IMR-90 (cell line): ENCODE measurements at regions not wholly inside any gene's neighbourhood (a gene's known extent, or its start where the extent isn't known, plus 50 kb on each side); places are given as distances from the start of the nearest gene placed in this dataset.

Experiments used
- ATAC-seq: fragments of 200-7000 bp; cut with Tn5 transposase; 2 replicates; pipeline ENCODE4 v1.9.1; 2020; ENCODE audit warnings: low read depth, mild to moderate bottlenecking, moderate library complexity
- BruUV-seq: library from RNA; stranded (reverse); fragments of 400-500 nt; replicated peaks from 2 replicates; lab custom pipeline; 2021; lab: Mats Ljungman, UMichigan
- CTCF ChIA-PET: fragments of 300-600 bp; formaldehyde crosslinking; extraction: SDS; loops from one replicate; lab custom pipeline; 2021; ENCODE audit warnings: antibody characterized with exemption; lab: Yijun Ruan, JAX
- POLR2A ChIA-PET: fragments of 300-600 bp; sonication (Branson Sonifier 250); formaldehyde crosslinking; loops from one replicate; lab custom pipeline; 2022; ENCODE audit warnings: antibody characterized with exemption; ENCODE audit not compliant: unreplicated experiment; lab: Charles Lee
- DNase-seq: peaks from one replicate; pipeline ENCODE4 v3.0.0; 2013
- H2AFZ ChIP-seq: replicated peaks from 2 replicates; pipeline ENCODE3; 2013; ENCODE audit warnings: low read length, mild to moderate bottlenecking; ENCODE audit not compliant: poor library complexity
- H2AK5ac ChIP-seq: 2 replicates; pipeline ENCODE4 v1.6.1; 2013; ENCODE audit warnings: low read depth, low read length, inconsistent platforms
- H2AK9ac ChIP-seq: replicated peaks from 2 replicates; pipeline ENCODE3; 2013; ENCODE audit warnings: mild to moderate bottlenecking, low read depth, low read length, moderate library complexity; ENCODE audit not compliant: poor library complexity
- H2BK120ac ChIP-seq: 2 replicates; pipeline ENCODE4 v1.6.1; 2013; ENCODE audit warnings: low read depth, low read length, inconsistent platforms
- H2BK15ac ChIP-seq: 3 replicates; pipeline ENCODE4 v1.6.1; 2013; ENCODE audit warnings: low read depth, low read length, inconsistent platforms
- H2BK20ac ChIP-seq: 2 replicates; pipeline ENCODE4 v1.6.1; 2013; ENCODE audit warnings: low read depth, mild to moderate bottlenecking, inconsistent platforms, low read length, moderate library complexity
- H2BK5ac ChIP-seq: 2 replicates; pipeline ENCODE4 v1.6.1; 2013; ENCODE audit warnings: mild to moderate bottlenecking, low read depth, low read length, inconsistent platforms; ENCODE audit not compliant: poor library complexity, severe bottlenecking
- H3K14ac ChIP-seq: replicated peaks from 2 replicates; pipeline ENCODE4 v1.6.1; 2013; ENCODE audit warnings: low read depth, low read length, inconsistent platforms
- H3K18ac ChIP-seq: 2 replicates; pipeline ENCODE4 v1.6.1; 2013; ENCODE audit warnings: low read depth, low read length, control low read depth
- H3K23ac ChIP-seq: 2 replicates; pipeline ENCODE4 v1.6.1; 2013; ENCODE audit warnings: low read depth, low read length, inconsistent platforms
- H3K27ac ChIP-seq: 2 replicates; pipeline ENCODE4 v1.5.1; 2013; ENCODE audit warnings: mild to moderate bottlenecking, control low read depth, low read length; ENCODE audit not compliant: insufficient read depth
- H3K27me3 ChIP-seq: 2 replicates; pipeline ENCODE4 v1.6.1; 2013; ENCODE audit warnings: low read length; ENCODE audit not compliant: control insufficient read depth, insufficient read depth
- H3K36me3 ChIP-seq: 2 replicates; pipeline ENCODE4 v1.6.1; 2013; ENCODE audit warnings: low read length, mixed read lengths; ENCODE audit not compliant: control insufficient read depth, insufficient read depth
- H3K4ac ChIP-seq: 2 replicates; pipeline ENCODE4 v1.6.1; 2013; ENCODE audit warnings: low read depth, low read length, inconsistent platforms
- H3K4me1 ChIP-seq: 2 replicates; pipeline ENCODE4 v1.6.1; 2013; ENCODE audit warnings: low read length, mixed read lengths; ENCODE audit not compliant: control insufficient read depth, insufficient read depth
- H3K4me2 ChIP-seq: 2 replicates; pipeline ENCODE4 v1.6.1; 2013; ENCODE audit warnings: low read depth, mild to moderate bottlenecking, control low read depth, low read length, moderate library complexity
- H3K4me3 ChIP-seq: 2 replicates; pipeline ENCODE4 v1.5.1; 2013; ENCODE audit warnings: low read depth, mild to moderate bottlenecking, control low read depth, low read length, moderate library complexity; ENCODE audit not compliant: insufficient read depth
- H3K56ac ChIP-seq: 2 replicates; pipeline ENCODE4 v1.6.1; 2013; ENCODE audit warnings: low read length, inconsistent platforms; ENCODE audit not compliant: insufficient read depth; ENCODE audit errors: extremely low read depth
- H3K79me1 ChIP-seq, 2 experiments: 2 replicates each; pipeline ENCODE4 v1.6.1; 2013; ENCODE audit warnings: low read length in 2 of 2, inconsistent platforms in 1 of 2, low read depth in 1 of 2
- H3K9ac ChIP-seq: 2 replicates; pipeline ENCODE4 v1.6.1; 2013; ENCODE audit warnings: low read depth, low read length, control low read depth
- H3K9me1 ChIP-seq: 2 replicates; pipeline ENCODE4 v1.6.1; 2013; ENCODE audit warnings: low read length, inconsistent platforms; ENCODE audit not compliant: insufficient read depth
- H3K9me3 ChIP-seq: 2 replicates; pipeline ENCODE4 v1.6.1; 2013; ENCODE audit warnings: low read length; ENCODE audit not compliant: control insufficient read depth, insufficient read depth
- H4K20me1 ChIP-seq: 2 replicates; pipeline ENCODE4 v1.6.1; 2013; ENCODE audit warnings: low read length, inconsistent platforms; ENCODE audit not compliant: insufficient read depth
- H4K5ac ChIP-seq: 2 replicates; pipeline ENCODE4 v1.6.1; 2013; ENCODE audit warnings: mild to moderate bottlenecking, low read depth, low read length, control low read depth
- H4K8ac ChIP-seq, 2 experiments: 2 replicates each; pipeline ENCODE4 v1.6.1; 2013; ENCODE audit warnings: low read depth in 2 of 2, low read length in 2 of 2, control low read depth in 1 of 2, inconsistent platforms in 1 of 2
- H4K91ac ChIP-seq: 2 replicates; pipeline ENCODE4 v1.6.1; 2013; ENCODE audit warnings: low read depth, low read length, inconsistent platforms; ENCODE audit not compliant: insufficient read depth
- BHLHE40 ChIP-seq: fragments of 150-350 bp; IDR thresholded peaks from 2 replicates; pipeline ENCODE4 v1.6.1; 2016; ENCODE audit warnings: mild to moderate bottlenecking, low read depth, low read length
- CEBPB ChIP-seq: IDR thresholded peaks from 2 replicates; pipeline ENCODE4 v1.6.1; 2012; ENCODE audit warnings: low read depth, low read length, improper control_type of control experiment
- CHD1 ChIP-seq: IDR thresholded peaks from 2 replicates; pipeline ENCODE4 v1.6.1; 2012; ENCODE audit warnings: low read depth, low read length, improper control_type of control experiment
- ELK1 ChIP-seq: fragments of 150-350 bp; IDR thresholded peaks from 2 replicates; pipeline ENCODE4 v1.6.1; 2016; ENCODE audit warnings: low read depth, mild to moderate bottlenecking, low read length, moderate library complexity, borderline replicate concordance
- FOS ChIP-seq: fragments of 150-350 bp; IDR thresholded peaks from 2 replicates; pipeline ENCODE4 v1.6.1; 2016; ENCODE audit warnings: low read depth, low read length
- MAFK ChIP-seq: IDR thresholded peaks from 2 replicates; pipeline ENCODE4 v1.6.1; 2012; ENCODE audit warnings: low read depth, low read length, improper control_type of control experiment
- MAZ ChIP-seq: IDR thresholded peaks from 2 replicates; pipeline ENCODE4 v1.6.1; 2012; ENCODE audit warnings: low read depth, mild to moderate bottlenecking, low read length, improper control_type of control experiment, moderate library complexity, borderline replicate concordance
- MXI1 ChIP-seq: IDR thresholded peaks from 2 replicates; pipeline ENCODE4 v1.6.1; 2012; ENCODE audit warnings: low read depth, mild to moderate bottlenecking, low read length, moderate library complexity, borderline replicate concordance
- NFE2L2 ChIP-seq: fragments of 150-350 bp; IDR thresholded peaks from 2 replicates; pipeline ENCODE4 v1.6.1; 2016; ENCODE audit warnings: low read depth, mild to moderate bottlenecking, low read length
- POLR2A ChIP-seq: IDR thresholded peaks from 2 replicates; pipeline ENCODE4 v1.6.1; 2012; ENCODE audit warnings: mild to moderate bottlenecking, low read depth, low read length
- RAD21 ChIP-seq: IDR thresholded peaks from 2 replicates; pipeline ENCODE4 v1.6.1; 2012; ENCODE audit warnings: low read length, improper control_type of control experiment
- RCOR1 ChIP-seq: IDR thresholded peaks from 2 replicates; pipeline ENCODE4 v1.6.1; 2012; ENCODE audit warnings: mild to moderate bottlenecking, low read length, improper control_type of control experiment; ENCODE audit not compliant: insufficient replicate concordance
- RFX5 ChIP-seq: IDR thresholded peaks from 2 replicates; pipeline ENCODE4 v1.8.0; 2012; ENCODE audit warnings: low read depth, mild to moderate bottlenecking, low read length, moderate library complexity
- SMC3 ChIP-seq: fragments of 150-350 bp; IDR thresholded peaks from 2 replicates; pipeline ENCODE4 v1.6.1; 2016; ENCODE audit warnings: low read depth, mild to moderate bottlenecking, antibody characterized with exemption, low read length, moderate library complexity
- USF2 ChIP-seq: fragments of 150-350 bp; IDR thresholded peaks from 2 replicates; pipeline ENCODE4 v1.6.1; 2017; ENCODE audit warnings: mild to moderate bottlenecking, antibody characterized with exemption, low read length, low read depth
- WGBS, 2 experiments: methylation state at CpG; one replicate each; pipeline versions ENCODE4 v1.1.5 to v1.1.7; 2013; ENCODE audit warnings: missing lambda C conversion rate in 2 of 2; ENCODE audit not compliant: insufficient read length in 1 of 2; ENCODE audit errors: extremely low coverage in 2 of 2; 5-methylcytosine and 5-hydroxymethylcytosine counted together
- dilution Hi-C: fragments of 300-500 bp; cut with HindIII; formaldehyde crosslinking; loops from one replicate; pipeline ENCODE4 v1.14.3; 2018; ENCODE audit warnings: low sequenced_read_pairs; ENCODE audit not compliant: unreplicated experiment
- in situ Hi-C: fragments of 300-500 bp; cut with MboI; formaldehyde crosslinking; loops from 3 replicates; pipeline ENCODE4 v1.14.3; 2019; ENCODE audit warnings: low sequenced_read_pairs, inconsistent platforms, mixed read lengths
- intact Hi-C: fragments of 100-400 bp; cut with micrococcal nuclease; formaldehyde crosslinking; loops from 2 replicates; pipeline ENCODE4 v1.10.0; 2022

GRCh38 chr16:17775061-17775460 lies 304.3 kb upstream of the XYLT1 start:
- no TSS peak for BruUV-seq
- H2BK20ac ChIP-seq = no peak overlapping the region
- ATAC-seq (no peak), DNase-seq (no peak)
- H3K23ac ChIP-seq = no peak overlapping the region
- no peaks in the 10 kb centered on the region for H3K27me3 ChIP-seq
- no peak overlapping the region for H2BK15ac ChIP-seq
- H3K56ac ChIP-seq = no peak overlapping the region
- H2BK5ac ChIP-seq = no peak overlapping the region
- H3K36me3 ChIP-seq = no peaks in the 10 kb centered on the region
- intact Hi-C loops (no loop called here), in situ Hi-C loops (no loop called here), dilution Hi-C loops (no loop called here)
- H3K9ac ChIP-seq = no peak overlapping the region
- no peaks in the 10 kb centered on the region for H4K20me1 ChIP-seq
- no peak overlapping the region for H4K5ac ChIP-seq
- no peak overlapping the region for H3K4me2 ChIP-seq
- H3K79me1 ChIP-seq = no peaks in the 10 kb centered on the region
- H3K4me1 ChIP-seq = no peaks in the 10 kb centered on the region; the same call in 1 of the 2 replicates
- no peak overlapping the region for H4K8ac ChIP-seq
- H2BK120ac ChIP-seq = no peak overlapping the region
- no peak overlapping the region for H3K27ac ChIP-seq
- no peak overlapping the region for H4K91ac ChIP-seq
- H2AFZ ChIP-seq = no peak overlapping the region
- WGBS, 2 experiments = no CpG with 5 or more reads among the region's 4 CpGs
- H2AK9ac ChIP-seq = no peak overlapping the region
- H3K14ac ChIP-seq = no peak overlapping the region
- no peak overlapping the region for H3K4ac ChIP-seq
- H3K9me3 ChIP-seq = no peaks in the 10 kb centered on the region
- POLR2A ChIA-PET = no interaction called here
- no peaks in the 10 kb centered on the region for H3K9me1 ChIP-seq
- H2AK5ac ChIP-seq = no peak overlapping the region
- TF ChIP-seq NFE2L2 (no peak), USF2 (no peak), ELK1 (no peak), CHD1 (no peak), BHLHE40 (no peak), RAD21 (no peak), RCOR1 (no peak), SMC3 (no peak), MXI1 (no peak), MAZ (no peak), CEBPB (no peak), RFX5 (no peak), MAFK (no peak), POLR2A (no peak), FOS (no peak)
- CTCF ChIA-PET = no interaction called here
- H3K4me3 ChIP-seq = no peak overlapping the region
- no peak overlapping the region for H3K18ac ChIP-seq
